Liver (tissue), 3 donors: ENCODE measurements at regions not wholly inside any gene's neighbourhood (a gene's known extent, or its start where the extent isn't known, plus 50 kb on each side); places are given as distances from the start of the nearest gene placed in this dataset.

Experiments used
- EGR1 ChIP-seq, 2 donors: IDR thresholded peaks; 2 replicates each; pipeline ENCODE4 v1.6.1; 2016 to 2018; ENCODE audit warnings: antibody characterized with exemption in 2 of 2, low read depth in 2 of 2
- FOXA1 ChIP-seq: IDR thresholded peaks from 2 replicates; pipeline ENCODE4 v1.6.1; 2016; ENCODE audit warnings: antibody characterized with exemption
- HNF4A ChIP-seq, 2 donors: conservative IDR thresholded peaks; 2 replicates each; pipeline ENCODE4 v1.6.1; 2016; ENCODE audit warnings: antibody characterized with exemption in 2 of 2, mild to moderate bottlenecking in 2 of 2
- JUND ChIP-seq, 2 donors: IDR thresholded peaks; 2 replicates each; pipeline ENCODE4 v1.6.1; 2016; ENCODE audit warnings: antibody characterized with exemption in 2 of 2
- NR2F2 ChIP-seq: IDR thresholded peaks from 2 replicates; pipeline ENCODE4 v1.6.1; 2016; ENCODE audit warnings: antibody characterized with exemption
- RAD21 ChIP-seq, 2 donors: IDR thresholded peaks; 2 replicates each; pipeline ENCODE4 v1.6.1; 2016; ENCODE audit warnings: antibody characterized with exemption in 2 of 2, mild to moderate bottlenecking in 2 of 2
- TAF1 ChIP-seq: conservative IDR thresholded peaks from 2 replicates; pipeline ENCODE4 v1.6.1; 2016; ENCODE audit warnings: antibody characterized with exemption, mild to moderate bottlenecking
- YY1 ChIP-seq: IDR thresholded peaks from 2 replicates; pipeline ENCODE4 v1.6.1; 2016; ENCODE audit warnings: antibody characterized with exemption, mild to moderate bottlenecking
- TF ChIP-seq, protein P1 (sequence below): fragments of 150-350 bp; IDR thresholded peaks from 2 replicates; pipeline ENCODE4 v1.5.1; 2017; ENCODE audit warnings: improper control_type of control experiment, low read depth, low read length; ENCODE audit not compliant: missing input control
- TF ChIP-seq, protein P2 (sequence below): IDR thresholded peaks from 2 replicates; pipeline ENCODE4 v1.6.1; 2016; ENCODE audit warnings: antibody characterized with exemption, mild to moderate bottlenecking
- TF ChIP-seq, protein P3 (sequence below): IDR thresholded peaks from 2 replicates; pipeline ENCODE4 v1.6.1; 2016; ENCODE audit warnings: antibody characterized with exemption
- TF ChIP-seq, protein P4 (sequence below): IDR thresholded peaks from 2 replicates; pipeline ENCODE4 v1.6.1; 2016; ENCODE audit warnings: antibody characterized with exemption
- donor health status: healthy.
- donor health status: healthy.

DNA sequence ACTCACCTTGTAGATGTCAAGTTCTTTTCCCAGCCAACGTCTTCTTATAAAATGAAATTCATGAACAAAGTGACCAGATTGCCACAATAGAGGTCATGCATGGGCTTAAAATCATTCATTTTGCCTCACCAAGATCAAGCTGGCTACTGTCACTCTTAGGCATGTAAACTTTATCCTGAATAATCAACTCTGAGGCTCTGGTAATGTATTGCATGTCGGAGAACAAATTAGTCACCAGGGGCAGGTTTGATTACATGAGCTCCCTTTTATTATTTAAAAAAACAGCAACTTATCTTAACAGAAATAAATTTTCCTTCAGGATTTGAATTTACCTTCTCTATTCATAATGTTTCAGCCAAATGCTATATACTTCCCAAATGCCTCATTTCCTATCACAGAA lies 112.9 kb upstream of the SP4 start:
- TF ChIP-seq, protein P1, sequence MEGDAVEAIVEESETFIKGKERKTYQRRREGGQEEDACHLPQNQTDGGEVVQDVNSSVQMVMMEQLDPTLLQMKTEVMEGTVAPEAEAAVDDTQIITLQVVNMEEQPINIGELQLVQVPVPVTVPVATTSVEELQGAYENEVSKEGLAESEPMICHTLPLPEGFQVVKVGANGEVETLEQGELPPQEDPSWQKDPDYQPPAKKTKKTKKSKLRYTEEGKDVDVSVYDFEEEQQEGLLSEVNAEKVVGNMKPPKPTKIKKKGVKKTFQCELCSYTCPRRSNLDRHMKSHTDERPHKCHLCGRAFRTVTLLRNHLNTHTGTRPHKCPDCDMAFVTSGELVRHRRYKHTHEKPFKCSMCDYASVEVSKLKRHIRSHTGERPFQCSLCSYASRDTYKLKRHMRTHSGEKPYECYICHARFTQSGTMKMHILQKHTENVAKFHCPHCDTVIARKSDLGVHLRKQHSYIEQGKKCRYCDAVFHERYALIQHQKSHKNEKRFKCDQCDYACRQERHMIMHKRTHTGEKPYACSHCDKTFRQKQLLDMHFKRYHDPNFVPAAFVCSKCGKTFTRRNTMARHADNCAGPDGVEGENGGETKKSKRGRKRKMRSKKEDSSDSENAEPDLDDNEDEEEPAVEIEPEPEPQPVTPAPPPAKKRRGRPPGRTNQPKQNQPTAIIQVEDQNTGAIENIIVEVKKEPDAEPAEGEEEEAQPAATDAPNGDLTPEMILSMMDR, result no peak
- no peak for TF ChIP-seq TAF1
- no peak for TF ChIP-seq JUND (IDR thresholded peaks at IDR 0.05)
- no peak for TF ChIP-seq RAD21 (IDR thresholded peaks at IDR 0.05)
- no peak for TF ChIP-seq EGR1 (IDR thresholded peaks at IDR 0.05; ENCODE audit: low read depth in 2 of 2)
- TF ChIP-seq, protein P2, sequence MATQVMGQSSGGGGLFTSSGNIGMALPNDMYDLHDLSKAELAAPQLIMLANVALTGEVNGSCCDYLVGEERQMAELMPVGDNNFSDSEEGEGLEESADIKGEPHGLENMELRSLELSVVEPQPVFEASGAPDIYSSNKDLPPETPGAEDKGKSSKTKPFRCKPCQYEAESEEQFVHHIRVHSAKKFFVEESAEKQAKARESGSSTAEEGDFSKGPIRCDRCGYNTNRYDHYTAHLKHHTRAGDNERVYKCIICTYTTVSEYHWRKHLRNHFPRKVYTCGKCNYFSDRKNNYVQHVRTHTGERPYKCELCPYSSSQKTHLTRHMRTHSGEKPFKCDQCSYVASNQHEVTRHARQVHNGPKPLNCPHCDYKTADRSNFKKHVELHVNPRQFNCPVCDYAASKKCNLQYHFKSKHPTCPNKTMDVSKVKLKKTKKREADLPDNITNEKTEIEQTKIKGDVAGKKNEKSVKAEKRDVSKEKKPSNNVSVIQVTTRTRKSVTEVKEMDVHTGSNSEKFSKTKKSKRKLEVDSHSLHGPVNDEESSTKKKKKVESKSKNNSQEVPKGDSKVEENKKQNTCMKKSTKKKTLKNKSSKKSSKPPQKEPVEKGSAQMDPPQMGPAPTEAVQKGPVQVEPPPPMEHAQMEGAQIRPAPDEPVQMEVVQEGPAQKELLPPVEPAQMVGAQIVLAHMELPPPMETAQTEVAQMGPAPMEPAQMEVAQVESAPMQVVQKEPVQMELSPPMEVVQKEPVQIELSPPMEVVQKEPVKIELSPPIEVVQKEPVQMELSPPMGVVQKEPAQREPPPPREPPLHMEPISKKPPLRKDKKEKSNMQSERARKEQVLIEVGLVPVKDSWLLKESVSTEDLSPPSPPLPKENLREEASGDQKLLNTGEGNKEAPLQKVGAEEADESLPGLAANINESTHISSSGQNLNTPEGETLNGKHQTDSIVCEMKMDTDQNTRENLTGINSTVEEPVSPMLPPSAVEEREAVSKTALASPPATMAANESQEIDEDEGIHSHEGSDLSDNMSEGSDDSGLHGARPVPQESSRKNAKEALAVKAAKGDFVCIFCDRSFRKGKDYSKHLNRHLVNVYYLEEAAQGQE, result no peak
- no peak for TF ChIP-seq YY1
- TF ChIP-seq, protein P3, sequence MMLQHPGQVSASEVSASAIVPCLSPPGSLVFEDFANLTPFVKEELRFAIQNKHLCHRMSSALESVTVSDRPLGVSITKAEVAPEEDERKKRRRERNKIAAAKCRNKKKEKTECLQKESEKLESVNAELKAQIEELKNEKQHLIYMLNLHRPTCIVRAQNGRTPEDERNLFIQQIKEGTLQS, result no peak
- TF ChIP-seq HNF4A (conservative IDR thresholded peaks at IDR 0.05), result no peak
- no peak for TF ChIP-seq NR2F2
- TF ChIP-seq, protein P4, sequence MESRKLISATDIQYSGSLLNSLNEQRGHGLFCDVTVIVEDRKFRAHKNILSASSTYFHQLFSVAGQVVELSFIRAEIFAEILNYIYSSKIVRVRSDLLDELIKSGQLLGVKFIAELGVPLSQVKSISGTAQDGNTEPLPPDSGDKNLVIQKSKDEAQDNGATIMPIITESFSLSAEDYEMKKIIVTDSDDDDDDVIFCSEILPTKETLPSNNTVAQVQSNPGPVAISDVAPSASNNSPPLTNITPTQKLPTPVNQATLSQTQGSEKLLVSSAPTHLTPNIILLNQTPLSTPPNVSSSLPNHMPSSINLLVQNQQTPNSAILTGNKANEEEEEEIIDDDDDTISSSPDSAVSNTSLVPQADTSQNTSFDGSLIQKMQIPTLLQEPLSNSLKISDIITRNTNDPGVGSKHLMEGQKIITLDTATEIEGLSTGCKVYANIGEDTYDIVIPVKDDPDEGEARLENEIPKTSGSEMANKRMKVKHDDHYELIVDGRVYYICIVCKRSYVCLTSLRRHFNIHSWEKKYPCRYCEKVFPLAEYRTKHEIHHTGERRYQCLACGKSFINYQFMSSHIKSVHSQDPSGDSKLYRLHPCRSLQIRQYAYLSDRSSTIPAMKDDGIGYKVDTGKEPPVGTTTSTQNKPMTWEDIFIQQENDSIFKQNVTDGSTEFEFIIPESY, result no peak
- no peak for TF ChIP-seq FOXA1
